ENCODE measurements at regions not wholly inside any gene's neighbourhood (a gene's known extent, or its start where the extent isn't known, plus 50 kb on each side); places are given as distances from the start of the nearest gene placed in this dataset.

DNA sequence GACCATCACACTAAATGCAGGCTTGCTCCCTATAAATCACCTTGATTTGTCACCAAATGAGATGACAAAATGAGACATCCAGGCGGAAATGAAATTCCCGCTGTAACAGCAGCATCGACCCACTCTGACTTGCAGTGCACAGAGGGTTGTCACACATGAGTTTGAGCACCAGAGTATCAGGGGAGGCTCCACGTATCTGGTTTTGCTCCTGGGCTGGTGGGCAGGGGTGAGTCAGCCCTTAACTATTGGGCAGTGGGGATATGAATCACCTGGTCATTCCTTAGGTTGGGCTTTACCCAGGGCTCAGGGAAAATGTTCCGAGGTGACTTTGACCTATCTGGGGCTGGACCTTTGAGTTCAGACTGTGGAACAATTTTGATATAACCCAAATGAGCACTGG lies 245.2 kb upstream of the CCL2 start:
- no peak for TF ChIP-seq POLR2A (IDR thresholded peaks at IDR 0.05)
- no peak for TF ChIP-seq POLR2AphosphoS5 (IDR thresholded peaks at IDR 0.05)
- TF ChIP-seq, protein P1, sequence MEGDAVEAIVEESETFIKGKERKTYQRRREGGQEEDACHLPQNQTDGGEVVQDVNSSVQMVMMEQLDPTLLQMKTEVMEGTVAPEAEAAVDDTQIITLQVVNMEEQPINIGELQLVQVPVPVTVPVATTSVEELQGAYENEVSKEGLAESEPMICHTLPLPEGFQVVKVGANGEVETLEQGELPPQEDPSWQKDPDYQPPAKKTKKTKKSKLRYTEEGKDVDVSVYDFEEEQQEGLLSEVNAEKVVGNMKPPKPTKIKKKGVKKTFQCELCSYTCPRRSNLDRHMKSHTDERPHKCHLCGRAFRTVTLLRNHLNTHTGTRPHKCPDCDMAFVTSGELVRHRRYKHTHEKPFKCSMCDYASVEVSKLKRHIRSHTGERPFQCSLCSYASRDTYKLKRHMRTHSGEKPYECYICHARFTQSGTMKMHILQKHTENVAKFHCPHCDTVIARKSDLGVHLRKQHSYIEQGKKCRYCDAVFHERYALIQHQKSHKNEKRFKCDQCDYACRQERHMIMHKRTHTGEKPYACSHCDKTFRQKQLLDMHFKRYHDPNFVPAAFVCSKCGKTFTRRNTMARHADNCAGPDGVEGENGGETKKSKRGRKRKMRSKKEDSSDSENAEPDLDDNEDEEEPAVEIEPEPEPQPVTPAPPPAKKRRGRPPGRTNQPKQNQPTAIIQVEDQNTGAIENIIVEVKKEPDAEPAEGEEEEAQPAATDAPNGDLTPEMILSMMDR (IDR thresholded peaks at IDR 0.05): no peak

Measured in gastroesophageal sphincter (tissue), 3 donors.